IPS-18a (cell line): ENCODE measurements at regions not wholly inside any gene's neighbourhood (a gene's known extent, or its start where the extent isn't known, plus 50 kb on each side); places are given as distances from the start of the nearest gene placed in this dataset.

Experiments used
- H3K27ac ChIP-seq: one replicate; pipeline ENCODE4 v1.5.1; 2013; ENCODE audit warnings: low read length
- H3K27me3 ChIP-seq: one replicate; pipeline ENCODE4 v1.6.1; 2013; ENCODE audit warnings: mild to moderate bottlenecking, low read length; ENCODE audit not compliant: control insufficient read depth, insufficient read depth
- H3K36me3 ChIP-seq: one replicate; pipeline ENCODE4 v1.6.1; 2013; ENCODE audit warnings: low read depth, low read length; ENCODE audit not compliant: control insufficient read depth
- H3K4me1 ChIP-seq: one replicate; pipeline ENCODE4 v1.6.1; 2013; ENCODE audit warnings: low read depth, low read length; ENCODE audit not compliant: control insufficient read depth
- H3K4me3 ChIP-seq: one replicate; pipeline ENCODE4 v1.5.1; 2013; ENCODE audit warnings: low read length
- H3K9ac ChIP-seq: one replicate; pipeline ENCODE4 v1.6.1; 2013; ENCODE audit warnings: mild to moderate bottlenecking, low read length, moderate library complexity
- H3K9me3 ChIP-seq: one replicate; pipeline ENCODE4 v1.6.1; 2013; ENCODE audit warnings: low read depth, low read length; ENCODE audit not compliant: control insufficient read depth

GRCh38 chr1:67965995-67966665 lies 84.3 kb downstream of the DIRAS3 start:
- no peak overlapping the region for H3K4me3 ChIP-seq
- no peaks in the 10 kb centered on the region for H3K36me3 ChIP-seq
- no peaks in the 10 kb centered on the region for H3K27me3 ChIP-seq
- no peak overlapping the region for H3K27ac ChIP-seq
- peaks cover 5% of the 10 kb centered on the region for H3K9me3 ChIP-seq
- no peaks in the 10 kb centered on the region for H3K4me1 ChIP-seq
- H3K9ac ChIP-seq: no peak overlapping the region

GRCh38 chr1:67963263-67963662 lies 87.2 kb downstream of the DIRAS3 start:
- no peak overlapping the region for H3K27ac ChIP-seq
- H3K36me3 ChIP-seq: no peaks in the 10 kb centered on the region
- no peak overlapping the region for H3K4me3 ChIP-seq
- no peak overlapping the region for H3K9ac ChIP-seq
- no peaks in the 10 kb centered on the region for H3K4me1 ChIP-seq
- no peaks in the 10 kb centered on the region for H3K27me3 ChIP-seq
- H3K9me3 ChIP-seq: peaks cover 5% of the 10 kb centered on the region

- Histone ChIP-seq H3K9me3 (peaks cover 5% of the 10 kb centered on the region), H3K36me3 (no peaks in the 10 kb centered on the region), H3K27ac (no peak overlapping the region), H3K4me3 (no peak overlapping the region), H3K27me3 (no peaks in the 10 kb centered on the region), H3K9ac (no peak overlapping the region), H3K4me1 (no peaks in the 10 kb centered on the region)
These were observed 89.7 kb downstream of the DIRAS3 start for GRCh38 chr1:67960766-67961165.

GRCh38 chr1:67958472-67958871 lies 92.0 kb downstream of the DIRAS3 start:
- H3K27me3 ChIP-seq: no peaks in the 10 kb centered on the region
- H3K9ac ChIP-seq: no peak overlapping the region

GRCh38 chr1:67957066-67957465 lies 93.4 kb downstream of the DIRAS3 start:
- Histone ChIP-seq H3K9ac (no peak overlapping the region), H3K9me3 (no peaks in the 10 kb centered on the region), H3K4me1 (no peaks in the 10 kb centered on the region), H3K36me3 (no peaks in the 10 kb centered on the region), H3K27me3 (no peaks in the 10 kb centered on the region), H3K27ac (no peak overlapping the region), H3K4me3 (no peak overlapping the region)

More at GRCh38 chr1:67958472-67958871, 92.0 kb downstream of the DIRAS3 start:
- Histone ChIP-seq H3K4me3 (no peak overlapping the region), H3K36me3 (no peaks in the 10 kb centered on the region), H3K4me1 (no peaks in the 10 kb centered on the region), H3K9me3 (peaks cover 3% of the 10 kb centered on the region), H3K27ac (no peak overlapping the region)

- H3K4me3 ChIP-seq: no peak overlapping the region
- H3K27me3 ChIP-seq: no peaks in the 10 kb centered on the region
- H3K9ac ChIP-seq: no peak overlapping the region
- no peaks in the 10 kb centered on the region for H3K36me3 ChIP-seq
- H3K9me3 ChIP-seq: no peaks in the 10 kb centered on the region
- H3K27ac ChIP-seq: no peak overlapping the region
- no peaks in the 10 kb centered on the region for H3K4me1 ChIP-seq
These were observed 94.3 kb downstream of the DIRAS3 start for GRCh38 chr1:67956116-67956515.

GRCh38 chr1:67955591-67955990 lies 94.8 kb downstream of the DIRAS3 start:
- Histone ChIP-seq H3K27ac (no peak overlapping the region), H3K27me3 (no peaks in the 10 kb centered on the region), H3K36me3 (no peaks in the 10 kb centered on the region), H3K4me1 (no peaks in the 10 kb centered on the region), H3K9ac (no peak overlapping the region), H3K9me3 (no peaks in the 10 kb centered on the region), H3K4me3 (no peak overlapping the region)

- no peaks in the 10 kb centered on the region for H3K9me3 ChIP-seq
- no peaks in the 10 kb centered on the region for H3K4me1 ChIP-seq
- H3K27ac ChIP-seq: no peak overlapping the region
- H3K27me3 ChIP-seq: no peaks in the 10 kb centered on the region
- H3K4me3 ChIP-seq: no peak overlapping the region
- no peaks in the 10 kb centered on the region for H3K36me3 ChIP-seq
- no peak overlapping the region for H3K9ac ChIP-seq
These were observed 97.1 kb downstream of the DIRAS3 start for GRCh38 chr1:67953301-67953700.

GRCh38 chr1:67952071-67952470 lies 98.4 kb downstream of the DIRAS3 start:
- H3K27me3 ChIP-seq: no peaks in the 10 kb centered on the region
- no peaks in the 10 kb centered on the region for H3K9me3 ChIP-seq
- H3K4me1 ChIP-seq: no peaks in the 10 kb centered on the region
- no peak overlapping the region for H3K9ac ChIP-seq
- no peak overlapping the region for H3K27ac ChIP-seq
- H3K36me3 ChIP-seq: no peaks in the 10 kb centered on the region
- no peak overlapping the region for H3K4me3 ChIP-seq

GRCh38 chr1:67951014-67951413 lies 99.4 kb downstream of the DIRAS3 start:
- Histone ChIP-seq H3K36me3 (no peaks in the 10 kb centered on the region), H3K9ac (no peak overlapping the region), H3K27ac (no peak overlapping the region), H3K4me1 (no peaks in the 10 kb centered on the region), H3K9me3 (no peaks in the 10 kb centered on the region), H3K27me3 (no peaks in the 10 kb centered on the region), H3K4me3 (no peak overlapping the region)

- Histone ChIP-seq H3K9me3 (no peaks in the 10 kb centered on the region), H3K27ac (no peak overlapping the region), H3K27me3 (no peaks in the 10 kb centered on the region), H3K36me3 (no peaks in the 10 kb centered on the region), H3K9ac (no peak overlapping the region), H3K4me3 (no peak overlapping the region), H3K4me1 (no peaks in the 10 kb centered on the region)
These were observed 102.0 kb downstream of the DIRAS3 start for GRCh38 chr1:67948151-67949080.
